SK-N-SH (cell line): ENCODE measurements at regions not wholly inside any gene's neighbourhood (a gene's known extent, or its start where the extent isn't known, plus 50 kb on each side); places are given as distances from the start of the nearest gene placed in this dataset.

Experiments used
- CTCF ChIA-PET: fragments of 300-600, 350-600 bp; formaldehyde crosslinking; extraction: SDS; loops from one replicate; lab custom pipeline; 2021; lab: Yijun Ruan, JAX
- POLR2A ChIA-PET: fragments of 350-600 bp; sonication (Branson Sonifier 250); formaldehyde crosslinking; extraction: SDS; loops from one replicate; lab custom pipeline; 2020; ENCODE audit warnings: antibody characterized with exemption, inconsistent platforms; lab: Yijun Ruan, JAX
- DNase-seq: peaks from one replicate; pipeline ENCODE4 v3.0.0; 2012
- H2AFZ ChIP-seq: fragments of 200-600 bp; sonication (generic); 2 replicates; pipeline ENCODE4 v1.8.1; 2016; ENCODE audit warnings: antibody characterized with exemption, mild to moderate bottlenecking, low read depth
- H3F3A ChIP-seq: fragments of 200-600 bp; sonication (generic); replicated peaks from 2 replicates; pipeline ENCODE3; 2016; ENCODE audit warnings: antibody characterized with exemption, mild to moderate bottlenecking; ENCODE audit not compliant: insufficient read depth
- H3K27ac ChIP-seq, 2 experiments: fragments of 200-500 bp in 1 of 2; fragments of 200-600 bp in 1 of 2; sonication (Bioruptor generic) in 1 of 2; sonication (generic), shearing (Covaris generic) in 1 of 2; 2 replicates each; pipeline versions ENCODE4 v1.5.1 to v1.6.1; 2014 to 2016; ENCODE audit warnings: low read depth in 2 of 2, inconsistent platforms in 1 of 2, low read length in 1 of 2, mild to moderate bottlenecking in 1 of 2, mixed read lengths in 1 of 2
- H3K27me3 ChIP-seq: fragments of 200-600 bp; sonication (generic), shearing (Covaris generic); 2 replicates; pipeline ENCODE4 v1.6.1; 2016; ENCODE audit warnings: mixed run types; ENCODE audit not compliant: insufficient read depth
- H3K36me3 ChIP-seq, 2 experiments: fragments of 200-500 bp in 1 of 2; fragments of 200-600 bp in 1 of 2; sonication (Bioruptor generic) in 1 of 2; sonication (generic) in 1 of 2; replicated peaks in 1 of 2; 2 replicates each; pipeline versions ENCODE3 to v1.5.1; 2014 to 2016; ENCODE audit warnings: low read length in 1 of 2, mild to moderate bottlenecking in 1 of 2; ENCODE audit not compliant: insufficient read depth in 2 of 2, control insufficient read depth in 1 of 2
- H3K4me1 ChIP-seq, 2 experiments: fragments of 200-500 bp in 1 of 2; fragments of 200-600 bp in 1 of 2; sonication (Bioruptor generic) in 1 of 2; sonication (generic), shearing (Covaris generic) in 1 of 2; 2 replicates each; pipeline versions ENCODE4 v1.5.1 to v1.6.1; 2014 to 2016; ENCODE audit warnings: low read depth in 1 of 2, low read length in 1 of 2, mixed run types in 1 of 2; ENCODE audit not compliant: insufficient read depth in 2 of 2, control insufficient read depth in 1 of 2
- H3K4me2 ChIP-seq: fragments of 200-600 bp; sonication (generic), shearing (Covaris generic); 2 replicates; pipeline ENCODE4 v1.6.1; 2017; ENCODE audit warnings: mixed run types
- H3K4me3 ChIP-seq, 2 experiments: fragments of 200-500 bp in 1 of 2; fragments of 200-600 bp in 1 of 2; sonication (Bioruptor generic) in 1 of 2; sonication (generic), shearing (Covaris generic) in 1 of 2; 2 replicates each; pipeline versions ENCODE4 v1.5.1 to v1.8.1; 2014 to 2016; ENCODE audit warnings: low read depth in 2 of 2, inconsistent platforms in 1 of 2, low read length in 1 of 2, mild to moderate bottlenecking in 1 of 2, mixed read lengths in 1 of 2, moderate library complexity in 1 of 2
- H3K79me2 ChIP-seq: fragments of 200-600 bp; sonication (generic); 2 replicates; pipeline ENCODE4 v1.8.1; 2017; ENCODE audit warnings: mild to moderate bottlenecking; ENCODE audit not compliant: insufficient read depth
- H3K9ac ChIP-seq: fragments of 200-600 bp; sonication (generic); 2 replicates; pipeline ENCODE4 v1.6.1; 2017; ENCODE audit warnings: mixed run types
- H3K9me2 ChIP-seq: fragments of 200-600 bp; sonication (generic); 2 replicates; pipeline ENCODE4 v1.6.1; 2017; ENCODE audit warnings: mixed run types
- H3K9me3 ChIP-seq: fragments of 200-600 bp; sonication (generic); 2 replicates; pipeline ENCODE4 v1.6.1; 2017; ENCODE audit warnings: mixed run types, mild to moderate bottlenecking, moderate library complexity
- H4K20me1 ChIP-seq: fragments of 200-600 bp; sonication (generic); 2 replicates; pipeline ENCODE4 v1.6.1; 2017; ENCODE audit warnings: mild to moderate bottlenecking, mixed run types; ENCODE audit not compliant: insufficient read depth
- CHD2 ChIP-seq: fragments of 150-350 bp; IDR thresholded peaks from 2 replicates; pipeline ENCODE4 v1.6.1; 2018; ENCODE audit warnings: low read length; ENCODE audit not compliant: partially characterized antibody
- CTCF ChIP-seq: fragments of 200-600 bp; sonication (generic); IDR thresholded peaks from 2 replicates; pipeline ENCODE4 v1.6.1; 2017; ENCODE audit warnings: antibody characterized with exemption, mild to moderate bottlenecking, moderate library complexity
- FOXJ3 ChIP-seq: sonication (generic); formaldehyde crosslinking; IDR thresholded peaks from 2 replicates; pipeline ENCODE4 v1.5.1; 2020; ENCODE audit warnings: mild to moderate bottlenecking, missing genetic modification reagents
- FOXM1 ChIP-seq: IDR thresholded peaks from 2 replicates; pipeline ENCODE4 v1.4.0; 2012; ENCODE audit warnings: low read depth, mild to moderate bottlenecking
- GABPA ChIP-seq: IDR thresholded peaks from 2 replicates; pipeline ENCODE4 v1.4.0; 2012; ENCODE audit warnings: low read depth, mild to moderate bottlenecking
- GATA2 ChIP-seq: sonication (generic); formaldehyde crosslinking; IDR thresholded peaks from 2 replicates; pipeline ENCODE4 v1.5.0; 2020; ENCODE audit warnings: mild to moderate bottlenecking, missing genetic modification reagents
- JUND ChIP-seq: IDR thresholded peaks from 2 replicates; pipeline ENCODE4 v1.4.0; 2012
- MEF2A ChIP-seq: IDR thresholded peaks from 2 replicates; pipeline ENCODE4 v1.4.0; 2012; ENCODE audit warnings: low read depth, borderline replicate concordance
- MXI1 ChIP-seq: IDR thresholded peaks from 2 replicates; pipeline ENCODE4 v1.6.1; 2012; ENCODE audit warnings: mild to moderate bottlenecking, low read depth, low read length, improper control_type of control experiment
- NFIC ChIP-seq: IDR thresholded peaks from 2 replicates; pipeline ENCODE4 v1.4.0; 2012; ENCODE audit warnings: borderline replicate concordance
- NRF1 ChIP-seq: IDR thresholded peaks from 2 replicates; pipeline ENCODE4 v1.6.1; 2012; ENCODE audit warnings: low read depth, mild to moderate bottlenecking, low read length
- PBX3 ChIP-seq: IDR thresholded peaks from 2 replicates; pipeline ENCODE4; 2012
- RCOR1 ChIP-seq: fragments of 150-350 bp; IDR thresholded peaks from 2 replicates; pipeline ENCODE4 v1.6.1; 2017; ENCODE audit warnings: antibody characterized with exemption, low read length
- RXRA ChIP-seq: IDR thresholded peaks from 2 replicates; pipeline ENCODE4 v1.4.0; 2012; ENCODE audit warnings: low read depth, mild to moderate bottlenecking, borderline replicate concordance
- SIN3A ChIP-seq: IDR thresholded peaks from 2 replicates; pipeline ENCODE4 v1.6.1; 2012; ENCODE audit warnings: low read depth, mild to moderate bottlenecking, low read length, moderate library complexity, borderline replicate concordance
- SMC3 ChIP-seq: IDR thresholded peaks from 2 replicates; pipeline ENCODE4 v1.6.1; 2012; ENCODE audit warnings: low read depth, low read length, improper control_type of control experiment
- TAF1 ChIP-seq: IDR thresholded peaks from 2 replicates; pipeline ENCODE4 v1.6.1; 2012; ENCODE audit warnings: low read depth, mild to moderate bottlenecking, low read length, moderate library complexity, borderline replicate concordance
- WGBS: methylation state at CpG from one replicate; pipeline ENCODE4 v1.1.6; 2017; ENCODE audit warnings: low lambda C conversion rate; 5-methylcytosine and 5-hydroxymethylcytosine counted together

- no peak for TF ChIP-seq MXI1
- TF ChIP-seq RXRA = no peak
- no peak for TF ChIP-seq TAF1
These were observed 203.2 kb upstream of the USP24 start (continued) for GRCh38 chr1:55418208-55419000.

GRCh38 chr1:55416164-55416842 lies 201.1 kb upstream of the USP24 start:
- ChIA-PET CTCF (no interaction called here), POLR2A (no interaction called here)
- WGBS = 79% methylated on average over 2 of the region's 2 CpGs
- no peak overlapping the region for H3K9ac ChIP-seq
- no peaks in the 10 kb centered on the region for H3K36me3 ChIP-seq
- no peak overlapping the region for H3K4me2 ChIP-seq
- peaks cover 0 to 5% of the 10 kb centered on the region in 2 experiments; a peak in 1 of 4 replicates for H3K4me1 ChIP-seq
- no peak for DNase-seq
- H4K20me1 ChIP-seq = no peaks in the 10 kb centered on the region
- no peaks in the 10 kb centered on the region for H3K9me3 ChIP-seq
- H3F3A ChIP-seq = no peaks in the 10 kb centered on the region
- H3K4me3 ChIP-seq = no peak overlapping the region
- no peak overlapping the region for H3K27ac ChIP-seq
- no peak overlapping the region for H2AFZ ChIP-seq
- no peaks in the 10 kb centered on the region for H3K79me2 ChIP-seq
- TF ChIP-seq PBX3 = no peak
- TF ChIP-seq FOXJ3 (CRISPR knock-in tag) = no peak
- TF ChIP-seq JUND = no peak
- TF ChIP-seq FOXM1 = no peak
- no peak for TF ChIP-seq MEF2A
- no peak for TF ChIP-seq SMC3
- TF ChIP-seq GABPA = no peak
- no peak for TF ChIP-seq MXI1
- no peak for TF ChIP-seq SIN3A
- no peak for TF ChIP-seq GATA2
- TF ChIP-seq CHD2 = no peak
- no peak for TF ChIP-seq CTCF
- no peak for TF ChIP-seq NFIC
- TF ChIP-seq NRF1 = no peak
- TF ChIP-seq RCOR1 = no peak
- no peaks in the 10 kb centered on the region for H3K9me2 ChIP-seq
- no peaks in the 10 kb centered on the region for H3K27me3 ChIP-seq
